H9 (cell line): ENCODE measurements at regions not wholly inside any gene's neighbourhood (a gene's known extent, or its start where the extent isn't known, plus 50 kb on each side); places are given as distances from the start of the nearest gene placed in this dataset.

Source experiments
- DNase-seq: peaks from one replicate; pipeline ENCODE4 v3.0.0-alpha.2; 2017
- H2AFZ ChIP-seq: one replicate; pipeline ENCODE4 v1.6.1; 2013; ENCODE audit warnings: mild to moderate bottlenecking, low read length, control low read depth, moderate library complexity
- H2AK5ac ChIP-seq: 2 replicates; pipeline ENCODE4 v1.6.1; 2013; ENCODE audit warnings: low read length, control low read depth, mixed read lengths; ENCODE audit not compliant: insufficient read length
- H2BK120ac ChIP-seq: one replicate; pipeline ENCODE4 v1.6.1; 2013; ENCODE audit warnings: low read depth, mild to moderate bottlenecking, low read length, control low read depth, inconsistent platforms; ENCODE audit not compliant: poor library complexity, severe bottlenecking
- H2BK12ac ChIP-seq: 2 replicates; pipeline ENCODE4 v1.6.1; 2013; ENCODE audit warnings: low read length, control low read depth, mixed read lengths, low read depth; ENCODE audit not compliant: insufficient read length
- H2BK15ac ChIP-seq: 2 replicates; pipeline ENCODE4 v1.6.1; 2013; ENCODE audit warnings: low read depth, low read length, control low read depth
- H2BK20ac ChIP-seq: one replicate; pipeline ENCODE4 v1.6.1; 2013; ENCODE audit warnings: low read depth, mild to moderate bottlenecking, low read length, control low read depth, inconsistent platforms; ENCODE audit not compliant: poor library complexity, severe bottlenecking
- H2BK5ac ChIP-seq: 2 replicates; pipeline ENCODE4 v1.6.1; 2013; ENCODE audit warnings: low read length, control low read depth, mixed read lengths; ENCODE audit not compliant: insufficient read length
- H3K14ac ChIP-seq: 2 replicates; pipeline ENCODE4 v1.6.1; 2013; ENCODE audit warnings: low read length, control low read depth; ENCODE audit not compliant: insufficient read depth
- H3K18ac ChIP-seq: 2 replicates; pipeline ENCODE4 v1.6.1; 2013; ENCODE audit warnings: low read depth, mild to moderate bottlenecking, mixed read lengths, low read length, control low read depth; ENCODE audit not compliant: insufficient read length
- H3K23ac ChIP-seq: 2 replicates; pipeline ENCODE4 v1.6.1; 2013; ENCODE audit warnings: low read length, control low read depth, mixed read lengths, low read depth; ENCODE audit not compliant: insufficient read length
- H3K23me2 ChIP-seq: 2 replicates; pipeline ENCODE4 v1.6.1; 2013; ENCODE audit warnings: low read depth, mild to moderate bottlenecking, mixed read lengths, low read length, control low read depth; ENCODE audit not compliant: insufficient read length, poor library complexity, severe bottlenecking
- H3K27ac ChIP-seq: 2 replicates; pipeline ENCODE4 v1.5.1; 2013; ENCODE audit warnings: low read length, control low read depth, mixed read lengths, low read depth; ENCODE audit not compliant: insufficient read length
- H3K27me3 ChIP-seq: 2 replicates; pipeline ENCODE4 v1.6.1; 2013; ENCODE audit warnings: low read length, control low read depth, inconsistent platforms; ENCODE audit not compliant: insufficient read depth
- H3K4ac ChIP-seq: 2 replicates; pipeline ENCODE4 v1.6.1; 2013; ENCODE audit warnings: low read depth, mild to moderate bottlenecking, control low read depth, inconsistent platforms, low read length, moderate library complexity
- H3K4me1 ChIP-seq: 2 replicates; pipeline ENCODE4 v1.6.1; 2013; ENCODE audit warnings: low read length, control low read depth, inconsistent platforms; ENCODE audit not compliant: insufficient read depth
- H3K4me2 ChIP-seq: 2 replicates; pipeline ENCODE4 v1.6.1; 2013; ENCODE audit warnings: low read length, control low read depth, mixed read lengths; ENCODE audit not compliant: insufficient read length, insufficient read depth
- H3K56ac ChIP-seq: 2 replicates; pipeline ENCODE4 v1.6.1; 2013; ENCODE audit warnings: low read depth, mild to moderate bottlenecking, mixed read lengths, low read length, control low read depth; ENCODE audit not compliant: insufficient read length
- H3K79me1 ChIP-seq: 2 replicates; pipeline ENCODE4 v1.6.1; 2013; ENCODE audit warnings: low read depth, mild to moderate bottlenecking, moderate library complexity, low read length, control low read depth, inconsistent platforms; ENCODE audit not compliant: insufficient read depth, poor library complexity, severe bottlenecking
- H3K79me2 ChIP-seq: 2 replicates; pipeline ENCODE4 v1.6.1; 2013; ENCODE audit warnings: low read length, control low read depth, inconsistent platforms; ENCODE audit not compliant: insufficient read depth
- H3K9ac ChIP-seq: 2 replicates; pipeline ENCODE4 v1.6.1; 2013; ENCODE audit warnings: low read length, control low read depth, mixed read lengths; ENCODE audit not compliant: insufficient read length; ENCODE audit errors: extremely low read depth
- H3K9me3 ChIP-seq: one replicate; pipeline ENCODE4 v1.6.1; 2013; ENCODE audit warnings: low read depth, low read length, inconsistent platforms; ENCODE audit not compliant: control insufficient read depth
- H3T11ph ChIP-seq: one replicate; pipeline ENCODE4 v1.6.1; 2013; ENCODE audit warnings: mild to moderate bottlenecking, low read length, control low read depth, inconsistent platforms
- H4K20me1 ChIP-seq: one replicate; pipeline ENCODE4 v1.6.1; 2013; ENCODE audit not compliant: control insufficient read depth, insufficient read length, insufficient read depth
- H4K5ac ChIP-seq: 2 replicates; pipeline ENCODE4 v1.6.1; 2013; ENCODE audit warnings: low read depth, mild to moderate bottlenecking, mixed read lengths, low read length, control low read depth; ENCODE audit not compliant: insufficient read length
- H4K8ac ChIP-seq: replicated peaks from 2 replicates; pipeline ENCODE4 v1.6.1; 2013; ENCODE audit warnings: low read length, control low read depth, mixed read lengths, low read depth; ENCODE audit not compliant: insufficient read length
- H4K91ac ChIP-seq: 2 replicates; pipeline ENCODE4 v1.6.1; 2013; ENCODE audit warnings: low read depth, mild to moderate bottlenecking, moderate library complexity, mixed read lengths, low read length, control low read depth; ENCODE audit not compliant: insufficient read length
- H3K27ac Mint-ChIP-seq, 3 experiments: 2 replicates in 2 of 3; 3 replicates in 1 of 3; pipeline ENCODE4 v1.8.0; 2020 to 2021; ENCODE audit warnings: mixed read lengths in 3 of 3, mild to moderate bottlenecking in 1 of 3, moderate library complexity in 1 of 3
- H3K27me3 Mint-ChIP-seq: 2 replicates; pipeline ENCODE4 v1.8.0; 2021; ENCODE audit warnings: low read depth, mild to moderate bottlenecking, moderate library complexity, mixed read lengths
- H3K36me3 Mint-ChIP-seq, 3 experiments: 2 replicates in 2 of 3; 3 replicates in 1 of 3; pipeline ENCODE4 v1.8.0; 2020 to 2021; ENCODE audit warnings: low read depth in 3 of 3, mixed read lengths in 3 of 3; ENCODE audit not compliant: insufficient read depth in 1 of 3
- H3K4me1 Mint-ChIP-seq, 2 experiments: 2 replicates each; pipeline ENCODE4 v1.8.0; 2020; ENCODE audit warnings: mixed read lengths in 2 of 2
- H3K4me3 Mint-ChIP-seq, 2 experiments: 2 replicates in 1 of 2; 3 replicates in 1 of 2; pipeline ENCODE4 v1.8.0; 2020 to 2021; ENCODE audit warnings: mild to moderate bottlenecking in 2 of 2, mixed read lengths in 2 of 2, moderate library complexity in 1 of 2
- H3K9me3 Mint-ChIP-seq, 2 experiments: 2 replicates in 1 of 2; 3 replicates in 1 of 2; pipeline ENCODE4 v1.8.0; 2020; ENCODE audit warnings: mild to moderate bottlenecking in 2 of 2, mixed read lengths in 2 of 2, moderate library complexity in 1 of 2
- CTCF ChIP-seq: fragments of 200-600 bp; sonication (generic); conservative IDR thresholded peaks from 3 replicates; pipeline ENCODE4 v1.8.0; 2021; ENCODE audit warnings: antibody characterized with exemption, mild to moderate bottlenecking
- WGBS: extraction: QIAGEN DNeasy Blood & Tissue Kit; methylation state at CpG from one replicate; pipeline ENCODE4 v1.1.7; 2013; ENCODE audit warnings: missing lambda C conversion rate, low lambda C conversion rate, mixed read lengths; ENCODE audit not compliant: insufficient read length; ENCODE audit errors: extremely low coverage; 5-methylcytosine and 5-hydroxymethylcytosine counted together

- Histone ChIP-seq H2BK20ac (no peak overlapping the region), H4K91ac (no peak overlapping the region), H3K27ac (no peak overlapping the region), H2AK5ac (no peak overlapping the region), H3K18ac (no peak overlapping the region), H2BK120ac (no peak overlapping the region), H3K4me1 (no peaks in the 10 kb centered on the region), H3K23ac (no peak overlapping the region), H3K9me3 (no peaks in the 10 kb centered on the region), H4K5ac (no peak overlapping the region), H3K79me1 (no peaks in the 10 kb centered on the region), H4K8ac (no peak overlapping the region), H3K56ac (no peak overlapping the region), H3T11ph (no peak overlapping the region), H2BK15ac (no peak overlapping the region), H3K14ac (no peak overlapping the region), H2BK5ac (no peak overlapping the region), H2AFZ (no peak overlapping the region), H3K4ac (no peak overlapping the region), H3K27me3 (no peaks in the 10 kb centered on the region), H3K4me2 (no peak overlapping the region), H3K79me2 (no peaks in the 10 kb centered on the region), H4K20me1 (no peaks in the 10 kb centered on the region), H3K9ac (no peak overlapping the region), H3K23me2 (no peaks in the 10 kb centered on the region), H2BK12ac (no peak overlapping the region)
- Mint-ChIP-seq H3K4me1 (peaks cover 0 to under 1% of the 10 kb centered on the region in 2 experiments; a peak in 2 of 4 replicates), H3K4me3 (no peak overlapping the region), H3K27ac (no peak overlapping the region), H3K36me3 (no peaks in the 10 kb centered on the region), H3K9me3 (no peaks in the 10 kb centered on the region), H3K27me3 (no peaks in the 10 kb centered on the region)
- DNase-seq, result no peak
- peak; percentile 40 for TF ChIP-seq CTCF
- no CpG with 5 or more reads among the region's 5 CpGs for WGBS
Measured at GRCh38 chr13:78759704-78760103, 100.7 kb upstream of the OBI1 start.
